ENCODE measurements at regions not wholly inside any gene's neighbourhood (a gene's known extent, or its start where the extent isn't known, plus 50 kb on each side); places are given as distances from the start of the nearest gene placed in this dataset.

DNA sequence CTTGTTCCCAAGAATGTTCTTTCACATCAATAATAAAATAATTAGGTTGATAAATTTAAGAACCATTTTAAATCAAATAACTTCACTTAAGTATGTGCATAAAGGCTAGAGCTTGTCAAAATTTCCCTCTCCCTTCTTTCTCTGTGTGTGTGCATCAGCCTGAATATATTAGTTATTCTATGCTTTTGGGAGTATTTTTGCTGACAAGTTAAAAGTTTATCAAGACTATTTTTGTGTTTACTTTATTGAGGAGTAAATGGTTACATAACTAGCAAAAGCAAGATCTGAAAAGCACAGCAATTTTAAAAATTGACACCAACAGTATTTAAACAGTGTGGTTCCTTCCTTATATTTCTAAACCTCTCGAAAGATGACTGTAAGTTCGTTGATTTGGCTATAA lies 261.7 kb downstream of the ISL1 start:
- H3K27ac Mint-ChIP-seq, result no peak overlapping the region
- Histone ChIP-seq H3K27me3 (ENCODE audit: control insufficient read depth in 1 of 2, insufficient read depth in 2 of 2, low read length in 2 of 2) (no peaks in the 10 kb centered on the region), H3K9me3 (ENCODE audit: control insufficient read depth in 1 of 2, insufficient read depth in 1 of 2, low read length in 2 of 2) (peaks cover 0 to 3% of the 10 kb centered on the region in 2 experiments), H3K27ac (ENCODE audit: low read depth in 1 of 2, low read length in 2 of 2) (no peak overlapping the region), H3K36me3 (ENCODE audit: insufficient read depth, low read length) (no peaks in the 10 kb centered on the region), H3K4me3 (ENCODE audit: low read length) (no peak overlapping the region), H3K4me1 (ENCODE audit: insufficient read depth, low read length) (no peaks in the 10 kb centered on the region)
- ChIA-PET POLR2A (no interaction called here), CTCF (no interaction called here)
- no peaks in the 10 kb centered on the region for H3K4me1 Mint-ChIP-seq (ENCODE audit: low read depth)
- H3K36me3 Mint-ChIP-seq (ENCODE audit: low read depth), result no peaks in the 10 kb centered on the region
- intact Hi-C loops (cut with DNase I, micrococcal nuclease), result no loop called here
- TF ChIP-seq, protein P1, sequence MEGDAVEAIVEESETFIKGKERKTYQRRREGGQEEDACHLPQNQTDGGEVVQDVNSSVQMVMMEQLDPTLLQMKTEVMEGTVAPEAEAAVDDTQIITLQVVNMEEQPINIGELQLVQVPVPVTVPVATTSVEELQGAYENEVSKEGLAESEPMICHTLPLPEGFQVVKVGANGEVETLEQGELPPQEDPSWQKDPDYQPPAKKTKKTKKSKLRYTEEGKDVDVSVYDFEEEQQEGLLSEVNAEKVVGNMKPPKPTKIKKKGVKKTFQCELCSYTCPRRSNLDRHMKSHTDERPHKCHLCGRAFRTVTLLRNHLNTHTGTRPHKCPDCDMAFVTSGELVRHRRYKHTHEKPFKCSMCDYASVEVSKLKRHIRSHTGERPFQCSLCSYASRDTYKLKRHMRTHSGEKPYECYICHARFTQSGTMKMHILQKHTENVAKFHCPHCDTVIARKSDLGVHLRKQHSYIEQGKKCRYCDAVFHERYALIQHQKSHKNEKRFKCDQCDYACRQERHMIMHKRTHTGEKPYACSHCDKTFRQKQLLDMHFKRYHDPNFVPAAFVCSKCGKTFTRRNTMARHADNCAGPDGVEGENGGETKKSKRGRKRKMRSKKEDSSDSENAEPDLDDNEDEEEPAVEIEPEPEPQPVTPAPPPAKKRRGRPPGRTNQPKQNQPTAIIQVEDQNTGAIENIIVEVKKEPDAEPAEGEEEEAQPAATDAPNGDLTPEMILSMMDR (IDR thresholded peaks at IDR 0.05), result no peak
- no peak overlapping the region for H3K4me3 Mint-ChIP-seq
- ATAC-seq (ENCODE audit: poor library complexity) (no peak), DNase-seq (no peak)
- peaks cover 5% of the 10 kb centered on the region for H3K9me3 Mint-ChIP-seq
- H3K27me3 Mint-ChIP-seq, result no peaks in the 10 kb centered on the region

DNA sequence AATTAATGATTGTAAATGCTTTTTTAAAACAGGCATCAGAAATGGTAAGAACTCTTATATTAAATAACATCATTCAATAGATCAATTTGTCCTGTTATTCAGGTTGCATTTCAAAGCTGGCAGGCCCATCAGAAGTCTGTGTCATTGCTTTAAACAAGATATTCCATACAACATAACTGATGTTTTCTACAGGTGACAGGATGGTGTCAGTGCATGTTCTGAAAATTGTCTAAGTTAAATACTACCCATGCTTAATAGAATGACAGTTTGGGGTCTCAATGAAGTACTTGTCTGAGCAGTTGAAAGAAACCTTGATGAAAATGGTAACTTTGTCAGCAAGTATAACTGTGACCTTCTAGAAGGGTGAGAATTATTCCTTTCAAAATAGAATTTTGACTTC lies 263.2 kb downstream of the ISL1 start:
- Histone ChIP-seq H3K4me1 (ENCODE audit: insufficient read depth, low read length) (no peaks in the 10 kb centered on the region), H3K27ac (ENCODE audit: low read depth in 1 of 2, low read length in 2 of 2) (no peak overlapping the region), H3K4me3 (ENCODE audit: low read length) (no peak overlapping the region), H3K36me3 (ENCODE audit: insufficient read depth, low read length) (no peaks in the 10 kb centered on the region), H3K9me3 (ENCODE audit: control insufficient read depth in 1 of 2, insufficient read depth in 1 of 2, low read length in 2 of 2) (peaks cover 0 to 3% of the 10 kb centered on the region in 2 experiments), H3K27me3 (ENCODE audit: control insufficient read depth in 1 of 2, insufficient read depth in 2 of 2, low read length in 2 of 2) (no peaks in the 10 kb centered on the region)
- ChIA-PET POLR2A (no interaction called here), CTCF (no interaction called here)
- H3K9me3 Mint-ChIP-seq, result peaks cover 5% of the 10 kb centered on the region
- no peaks in the 10 kb centered on the region for H3K4me1 Mint-ChIP-seq (ENCODE audit: low read depth)
- no peaks in the 10 kb centered on the region for H3K27me3 Mint-ChIP-seq
- ATAC-seq (ENCODE audit: poor library complexity) (no peak), DNase-seq (no peak)
- no peak overlapping the region for H3K4me3 Mint-ChIP-seq
- H3K27ac Mint-ChIP-seq, result no peak overlapping the region
- intact Hi-C loops (cut with DNase I, micrococcal nuclease), result no loop called here
- TF ChIP-seq, protein P1 (IDR thresholded peaks at IDR 0.05), result no peak
- no peaks in the 10 kb centered on the region for H3K36me3 Mint-ChIP-seq (ENCODE audit: low read depth)

DNA sequence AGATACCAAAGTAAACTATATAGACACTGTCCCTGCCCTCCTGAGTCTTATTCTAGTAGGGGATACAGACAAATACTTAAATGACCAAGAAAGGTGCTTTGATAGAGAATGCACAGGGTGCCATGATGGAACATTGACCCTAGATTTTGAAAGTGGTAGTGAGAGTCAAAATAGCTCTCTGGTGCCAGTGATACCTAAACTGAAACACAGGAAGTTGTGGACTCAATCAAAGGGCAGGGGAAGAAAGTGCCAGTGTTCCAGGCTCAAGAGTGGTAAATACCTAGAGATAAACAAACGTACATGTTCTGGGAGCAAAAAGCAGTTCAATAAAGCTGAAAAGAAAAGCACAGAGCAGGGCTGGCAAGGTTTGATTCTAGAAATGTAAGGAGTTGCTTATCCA lies 267.6 kb downstream of the ISL1 start:
- Mint-ChIP-seq H3K9me3 (peaks cover 14% of the 10 kb centered on the region), H3K27me3 (no peaks in the 10 kb centered on the region), H3K27ac (no peak overlapping the region), H3K36me3 (ENCODE audit: low read depth) (no peaks in the 10 kb centered on the region), H3K4me3 (no peak overlapping the region), H3K4me1 (ENCODE audit: low read depth) (no peaks in the 10 kb centered on the region)
- DNase-seq (no peak), ATAC-seq (ENCODE audit: poor library complexity) (no peak)
- Histone ChIP-seq H3K4me3 (ENCODE audit: low read length) (no peak overlapping the region), H3K4me1 (ENCODE audit: insufficient read depth, low read length) (no peaks in the 10 kb centered on the region), H3K27me3 (ENCODE audit: control insufficient read depth in 1 of 2, insufficient read depth in 2 of 2, low read length in 2 of 2) (no peaks in the 10 kb centered on the region), H3K36me3 (ENCODE audit: insufficient read depth, low read length) (no peaks in the 10 kb centered on the region), H3K9me3 (ENCODE audit: control insufficient read depth in 1 of 2, insufficient read depth in 1 of 2, low read length in 2 of 2) (peaks cover 0 to 3% of the 10 kb centered on the region in 2 experiments), H3K27ac (ENCODE audit: low read depth in 1 of 2, low read length in 2 of 2) (no peak overlapping the region)
- POLR2A ChIA-PET, result no interaction called here
- intact Hi-C loops (cut with DNase I, micrococcal nuclease), result no loop called here
- TF ChIP-seq, protein P1 (IDR thresholded peaks at IDR 0.05), result no peak
- CTCF ChIA-PET, result no interaction called here
